Neural cell (in vitro differentiated cells): ENCODE measurements at regions not wholly inside any gene's neighbourhood (a gene's known extent, or its start where the extent isn't known, plus 50 kb on each side); places are given as distances from the start of the nearest gene placed in this dataset.

Experiments used
- H2AFZ ChIP-seq: fragments of 200-600, 300-800 bp; sonication (generic), shearing (Covaris generic); 2 replicates; pipeline ENCODE4 v1.6.0; 2014; ENCODE audit warnings: low read depth, mild to moderate bottlenecking, antibody characterized with exemption, low read length, moderate library complexity
- H3F3A ChIP-seq: fragments of 200-600 bp; shearing (Covaris generic); 2 replicates; pipeline ENCODE4 v1.6.1; 2016; ENCODE audit warnings: mild to moderate bottlenecking, moderate library complexity, mixed read lengths, antibody characterized with exemption, low read length; ENCODE audit not compliant: insufficient read depth, poor library complexity, severe bottlenecking
- H3K27ac ChIP-seq: fragments of 200-600, 300-800 bp; sonication (generic), shearing (Covaris generic); 2 replicates; pipeline ENCODE4 v1.5.1; 2014; ENCODE audit warnings: mild to moderate bottlenecking, low read length, moderate library complexity
- H3K27me3 ChIP-seq: fragments of 300-800, 200-600 bp; sonication (generic), shearing (Covaris generic); 2 replicates; pipeline ENCODE4 v1.6.0; 2014; ENCODE audit warnings: mild to moderate bottlenecking, low read depth, low read length, moderate library complexity; ENCODE audit not compliant: insufficient read depth
- H3K36me3 ChIP-seq: fragments of 300-800, 200-600 bp; sonication (generic), shearing (Covaris generic); 2 replicates; pipeline ENCODE4 v1.5.1; 2014; ENCODE audit warnings: mild to moderate bottlenecking, antibody characterized with exemption, low read length, moderate library complexity; ENCODE audit not compliant: insufficient read depth
- H3K4me2 ChIP-seq: fragments of 300-800, 200-600 bp; sonication (generic), shearing (Covaris generic); 2 replicates; pipeline ENCODE4 v1.6.0; 2014; ENCODE audit warnings: mild to moderate bottlenecking, low read length
- H3K4me3 ChIP-seq: fragments of 300-800, 200-600 bp; sonication (generic), shearing (Covaris generic); 2 replicates; pipeline ENCODE4 v1.5.1; 2014; ENCODE audit warnings: mild to moderate bottlenecking, low read length, moderate library complexity
- H3K79me2 ChIP-seq: fragments of 200-600 bp; shearing (Covaris generic); replicated peaks from 2 replicates; pipeline ENCODE4 v1.6.0; 2014; ENCODE audit warnings: mild to moderate bottlenecking, low read length, moderate library complexity; ENCODE audit not compliant: insufficient read depth
- H3K9ac ChIP-seq: fragments of 300-800, 200-600 bp; sonication (generic), shearing (Covaris generic); 2 replicates; pipeline ENCODE4 v1.6.1; 2016; ENCODE audit warnings: mild to moderate bottlenecking, low read length, mixed read lengths
- H3K9me2 ChIP-seq: fragments of 200-600 bp; shearing (Covaris generic); 2 replicates; pipeline ENCODE4 v1.6.1; 2016; ENCODE audit warnings: mild to moderate bottlenecking, low read length, mixed read lengths; ENCODE audit not compliant: insufficient read depth
- H3K9me3 ChIP-seq: fragments of 200-600, 300-800 bp; sonication (generic), shearing (Covaris generic); 2 replicates; pipeline ENCODE4 v1.6.1; 2016; ENCODE audit warnings: mild to moderate bottlenecking, mixed run types, low read length, moderate library complexity, mixed read lengths
- H4K20me1 ChIP-seq: fragments of 200-600 bp; shearing (Covaris generic); 2 replicates; pipeline ENCODE4 v1.6.1; 2016; ENCODE audit warnings: mild to moderate bottlenecking, mixed run types; ENCODE audit not compliant: insufficient read depth
- EP300 ChIP-seq: fragments of 450-650 bp; conservative IDR thresholded peaks from 2 replicates; pipeline ENCODE4 v1.6.1; 2014; ENCODE audit warnings: antibody characterized with exemption, mild to moderate bottlenecking, moderate library complexity; ENCODE audit not compliant: poor library complexity, severe bottlenecking
- EZH2 ChIP-seq: fragments of 200-600, 300-800 bp; shearing (Covaris generic), sonication (generic); IDR thresholded peaks from 2 replicates; pipeline ENCODE4 v1.6.1; 2014; ENCODE audit warnings: antibody characterized with exemption, low read length, borderline replicate concordance, mild to moderate bottlenecking; ENCODE audit not compliant: insufficient read depth, poor library complexity, severe bottlenecking
- MXI1 ChIP-seq: fragments of 450-650 bp; conservative IDR thresholded peaks from 2 replicates; pipeline ENCODE4 v1.6.1; 2014; ENCODE audit warnings: antibody characterized with exemption, mild to moderate bottlenecking; ENCODE audit not compliant: poor library complexity, severe bottlenecking
- POLR2AphosphoS5 ChIP-seq: IDR thresholded peaks from 2 replicates; pipeline ENCODE4 v1.6.1; 2012
- RAD21 ChIP-seq: fragments of 450-650 bp; conservative IDR thresholded peaks from 2 replicates; pipeline ENCODE4 v1.6.1; 2014; ENCODE audit warnings: antibody characterized with exemption, mild to moderate bottlenecking, moderate library complexity
- SMC3 ChIP-seq: fragments of 450-650 bp; conservative IDR thresholded peaks from 2 replicates; pipeline ENCODE4 v1.6.1; 2014; ENCODE audit warnings: antibody characterized with exemption, mild to moderate bottlenecking, moderate library complexity; ENCODE audit not compliant: poor library complexity
- TAF1 ChIP-seq: IDR thresholded peaks from 2 replicates; pipeline ENCODE4 v1.6.1; 2012; ENCODE audit warnings: low read depth
- TF ChIP-seq, protein P1 (sequence below): IDR thresholded peaks from 2 replicates; pipeline ENCODE4 v1.6.1; 2012; ENCODE audit warnings: borderline replicate concordance
- TF ChIP-seq, protein P2 (sequence below): fragments of 450-650 bp; IDR thresholded peaks from 2 replicates; pipeline ENCODE4 v1.5.1; 2014; ENCODE audit warnings: antibody characterized with exemption, mild to moderate bottlenecking, moderate library complexity; ENCODE audit not compliant: poor library complexity, severe bottlenecking

DNA sequence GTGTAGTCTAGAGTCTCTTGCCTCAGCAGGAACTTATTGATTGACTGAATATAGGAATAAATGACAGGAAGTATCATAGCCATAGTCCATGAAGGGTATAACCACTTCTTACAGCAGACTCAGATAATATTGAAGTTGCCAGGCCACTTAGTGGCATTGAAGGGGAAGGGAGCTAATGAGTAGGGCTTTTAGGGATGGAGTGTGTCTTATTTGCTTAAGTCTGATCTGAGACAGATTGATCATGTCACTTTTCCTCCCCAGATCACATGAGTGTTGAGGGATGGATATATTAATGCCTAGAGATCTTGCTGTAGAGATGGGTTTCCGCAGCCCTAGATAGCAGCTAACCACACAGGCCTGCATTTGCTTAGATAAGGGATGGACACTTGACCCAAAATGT, 62.2 kb upstream of the NBEA start:
- H3K27me3 ChIP-seq, result no peaks in the 10 kb centered on the region
- no peaks in the 10 kb centered on the region for H3K36me3 ChIP-seq

DNA sequence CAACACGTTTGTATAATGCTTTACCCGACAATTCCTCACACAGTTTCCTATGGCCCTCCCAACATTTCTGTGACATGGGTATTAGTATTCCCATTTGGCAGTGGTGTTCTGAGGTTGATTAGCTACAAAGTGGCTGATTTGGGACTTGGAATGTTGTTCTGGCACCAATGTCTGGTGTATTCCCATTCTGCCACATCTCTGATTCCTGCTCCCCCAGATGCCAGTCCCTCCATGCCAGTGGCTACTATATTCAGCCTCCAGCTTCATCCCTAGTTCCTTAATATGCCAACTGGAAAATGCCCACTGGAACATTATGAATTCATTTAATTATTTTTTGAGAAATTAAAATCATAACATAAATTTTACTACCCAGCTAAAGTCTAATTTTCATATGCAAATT, 60.6 kb upstream of the NBEA start:
- no peaks in the 10 kb centered on the region for H3K27me3 ChIP-seq
- H3K4me3 ChIP-seq, result no peak overlapping the region
- H3K4me2 ChIP-seq, result no peak overlapping the region
- no peak overlapping the region for H2AFZ ChIP-seq
- H3K9me3 ChIP-seq, result no peaks in the 10 kb centered on the region
- no peaks in the 10 kb centered on the region for H3K9me2 ChIP-seq
- H3K27ac ChIP-seq, result no peak overlapping the region
- TF ChIP-seq, protein P1, sequence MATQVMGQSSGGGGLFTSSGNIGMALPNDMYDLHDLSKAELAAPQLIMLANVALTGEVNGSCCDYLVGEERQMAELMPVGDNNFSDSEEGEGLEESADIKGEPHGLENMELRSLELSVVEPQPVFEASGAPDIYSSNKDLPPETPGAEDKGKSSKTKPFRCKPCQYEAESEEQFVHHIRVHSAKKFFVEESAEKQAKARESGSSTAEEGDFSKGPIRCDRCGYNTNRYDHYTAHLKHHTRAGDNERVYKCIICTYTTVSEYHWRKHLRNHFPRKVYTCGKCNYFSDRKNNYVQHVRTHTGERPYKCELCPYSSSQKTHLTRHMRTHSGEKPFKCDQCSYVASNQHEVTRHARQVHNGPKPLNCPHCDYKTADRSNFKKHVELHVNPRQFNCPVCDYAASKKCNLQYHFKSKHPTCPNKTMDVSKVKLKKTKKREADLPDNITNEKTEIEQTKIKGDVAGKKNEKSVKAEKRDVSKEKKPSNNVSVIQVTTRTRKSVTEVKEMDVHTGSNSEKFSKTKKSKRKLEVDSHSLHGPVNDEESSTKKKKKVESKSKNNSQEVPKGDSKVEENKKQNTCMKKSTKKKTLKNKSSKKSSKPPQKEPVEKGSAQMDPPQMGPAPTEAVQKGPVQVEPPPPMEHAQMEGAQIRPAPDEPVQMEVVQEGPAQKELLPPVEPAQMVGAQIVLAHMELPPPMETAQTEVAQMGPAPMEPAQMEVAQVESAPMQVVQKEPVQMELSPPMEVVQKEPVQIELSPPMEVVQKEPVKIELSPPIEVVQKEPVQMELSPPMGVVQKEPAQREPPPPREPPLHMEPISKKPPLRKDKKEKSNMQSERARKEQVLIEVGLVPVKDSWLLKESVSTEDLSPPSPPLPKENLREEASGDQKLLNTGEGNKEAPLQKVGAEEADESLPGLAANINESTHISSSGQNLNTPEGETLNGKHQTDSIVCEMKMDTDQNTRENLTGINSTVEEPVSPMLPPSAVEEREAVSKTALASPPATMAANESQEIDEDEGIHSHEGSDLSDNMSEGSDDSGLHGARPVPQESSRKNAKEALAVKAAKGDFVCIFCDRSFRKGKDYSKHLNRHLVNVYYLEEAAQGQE, result no peak
- TF ChIP-seq, protein P2, sequence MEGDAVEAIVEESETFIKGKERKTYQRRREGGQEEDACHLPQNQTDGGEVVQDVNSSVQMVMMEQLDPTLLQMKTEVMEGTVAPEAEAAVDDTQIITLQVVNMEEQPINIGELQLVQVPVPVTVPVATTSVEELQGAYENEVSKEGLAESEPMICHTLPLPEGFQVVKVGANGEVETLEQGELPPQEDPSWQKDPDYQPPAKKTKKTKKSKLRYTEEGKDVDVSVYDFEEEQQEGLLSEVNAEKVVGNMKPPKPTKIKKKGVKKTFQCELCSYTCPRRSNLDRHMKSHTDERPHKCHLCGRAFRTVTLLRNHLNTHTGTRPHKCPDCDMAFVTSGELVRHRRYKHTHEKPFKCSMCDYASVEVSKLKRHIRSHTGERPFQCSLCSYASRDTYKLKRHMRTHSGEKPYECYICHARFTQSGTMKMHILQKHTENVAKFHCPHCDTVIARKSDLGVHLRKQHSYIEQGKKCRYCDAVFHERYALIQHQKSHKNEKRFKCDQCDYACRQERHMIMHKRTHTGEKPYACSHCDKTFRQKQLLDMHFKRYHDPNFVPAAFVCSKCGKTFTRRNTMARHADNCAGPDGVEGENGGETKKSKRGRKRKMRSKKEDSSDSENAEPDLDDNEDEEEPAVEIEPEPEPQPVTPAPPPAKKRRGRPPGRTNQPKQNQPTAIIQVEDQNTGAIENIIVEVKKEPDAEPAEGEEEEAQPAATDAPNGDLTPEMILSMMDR, result no peak
- TF ChIP-seq POLR2AphosphoS5 (no peak), MXI1 (no peak), EZH2 (no peak), TAF1 (no peak), EP300 (no peak), RAD21 (no peak), SMC3 (no peak)
- H3F3A ChIP-seq, result no peaks in the 10 kb centered on the region
- no peaks in the 10 kb centered on the region for H3K79me2 ChIP-seq
- no peaks in the 10 kb centered on the region for H4K20me1 ChIP-seq
- no peaks in the 10 kb centered on the region for H3K36me3 ChIP-seq
- no peak overlapping the region for H3K9ac ChIP-seq

More for the DNA sequence above, 62.2 kb upstream of the NBEA start:
- no peaks in the 10 kb centered on the region for H3K9me2 ChIP-seq
- H4K20me1 ChIP-seq, result no peaks in the 10 kb centered on the region
- H3K9ac ChIP-seq, result no peak overlapping the region
- H3K4me2 ChIP-seq, result no peak overlapping the region
- H3K27ac ChIP-seq, result no peak overlapping the region
- H3F3A ChIP-seq, result no peaks in the 10 kb centered on the region
- TF ChIP-seq EZH2, result no peak
- TF ChIP-seq, protein P1, result no peak
- no peak for TF ChIP-seq MXI1
- TF ChIP-seq, protein P2, result no peak
- TF ChIP-seq RAD21, result no peak
- TF ChIP-seq SMC3, result no peak
- TF ChIP-seq EP300, result no peak
- no peak for TF ChIP-seq TAF1
- no peak for TF ChIP-seq POLR2AphosphoS5
- H3K4me3 ChIP-seq, result no peak overlapping the region
- no peaks in the 10 kb centered on the region for H3K79me2 ChIP-seq
- no peak overlapping the region for H2AFZ ChIP-seq
- no peaks in the 10 kb centered on the region for H3K9me3 ChIP-seq
